ENCODE measurements at regions not wholly inside any gene's neighbourhood (a gene's known extent, or its start where the extent isn't known, plus 50 kb on each side); places are given as distances from the start of the nearest gene placed in this dataset.

GRCh38 chr9:106387965-106388364 lies 475.0 kb upstream of the ZNF462 start:
- TF ChIP-seq, protein P1, sequence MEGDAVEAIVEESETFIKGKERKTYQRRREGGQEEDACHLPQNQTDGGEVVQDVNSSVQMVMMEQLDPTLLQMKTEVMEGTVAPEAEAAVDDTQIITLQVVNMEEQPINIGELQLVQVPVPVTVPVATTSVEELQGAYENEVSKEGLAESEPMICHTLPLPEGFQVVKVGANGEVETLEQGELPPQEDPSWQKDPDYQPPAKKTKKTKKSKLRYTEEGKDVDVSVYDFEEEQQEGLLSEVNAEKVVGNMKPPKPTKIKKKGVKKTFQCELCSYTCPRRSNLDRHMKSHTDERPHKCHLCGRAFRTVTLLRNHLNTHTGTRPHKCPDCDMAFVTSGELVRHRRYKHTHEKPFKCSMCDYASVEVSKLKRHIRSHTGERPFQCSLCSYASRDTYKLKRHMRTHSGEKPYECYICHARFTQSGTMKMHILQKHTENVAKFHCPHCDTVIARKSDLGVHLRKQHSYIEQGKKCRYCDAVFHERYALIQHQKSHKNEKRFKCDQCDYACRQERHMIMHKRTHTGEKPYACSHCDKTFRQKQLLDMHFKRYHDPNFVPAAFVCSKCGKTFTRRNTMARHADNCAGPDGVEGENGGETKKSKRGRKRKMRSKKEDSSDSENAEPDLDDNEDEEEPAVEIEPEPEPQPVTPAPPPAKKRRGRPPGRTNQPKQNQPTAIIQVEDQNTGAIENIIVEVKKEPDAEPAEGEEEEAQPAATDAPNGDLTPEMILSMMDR (IDR thresholded peaks at IDR 0.05; ENCODE audit: low read depth, low read length, missing control alignments) = no peak
- no peak overlapping the region for H3K4me3 ChIP-seq (replicated peaks; ENCODE audit: low read depth, low read length)
- no peak for DNase-seq (ENCODE audit: extremely low read depth, low read depth)

- no peak overlapping the region for H3K4me3 ChIP-seq (replicated peaks; ENCODE audit: low read depth, low read length)
- no peak for DNase-seq (ENCODE audit: extremely low read depth, low read depth)
- TF ChIP-seq, protein P1 (IDR thresholded peaks at IDR 0.05; ENCODE audit: low read depth, low read length, missing control alignments) = no peak
These were observed 469.7 kb upstream of the ZNF462 start for GRCh38 chr9:106393226-106393625.

- no peak for DNase-seq (ENCODE audit: extremely low read depth, low read depth)
- TF ChIP-seq, protein P1 (IDR thresholded peaks at IDR 0.05; ENCODE audit: low read depth, low read length, missing control alignments) = no peak
- no peak overlapping the region for H3K4me3 ChIP-seq (replicated peaks; ENCODE audit: low read depth, low read length)
These were observed 462.8 kb upstream of the ZNF462 start for GRCh38 chr9:106400170-106400569.

- H3K4me3 ChIP-seq (replicated peaks; ENCODE audit: low read depth, low read length) = no peak overlapping the region
- DNase-seq (ENCODE audit: extremely low read depth, low read depth) = no peak
- TF ChIP-seq, protein P1 (IDR thresholded peaks at IDR 0.05; ENCODE audit: low read depth, low read length, missing control alignments) = no peak
These were observed 462.0 kb upstream of the ZNF462 start for GRCh38 chr9:106400950-106401349.

DNA sequence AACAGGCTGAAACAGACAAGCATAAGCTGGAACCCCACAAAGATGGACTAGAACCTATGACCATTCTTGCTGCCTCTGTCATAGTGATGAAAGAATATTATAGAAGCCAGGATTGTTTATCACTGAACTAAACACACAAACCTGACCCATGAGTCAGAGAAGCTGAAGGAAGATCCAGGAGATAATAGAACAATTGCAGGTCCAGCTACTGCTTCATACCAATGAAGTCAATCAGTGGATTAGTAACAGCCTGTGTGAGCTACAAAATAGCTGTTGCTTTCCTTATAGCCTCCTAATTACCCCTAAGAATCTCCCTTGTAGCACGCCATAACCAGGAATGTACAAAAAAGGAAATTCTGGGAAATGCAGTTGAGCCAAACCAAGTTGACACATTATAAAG lies 459.9 kb upstream of the ZNF462 start:
- TF ChIP-seq, protein P1 (IDR thresholded peaks at IDR 0.05; ENCODE audit: low read depth, low read length, missing control alignments) = no peak
- DNase-seq (ENCODE audit: extremely low read depth, low read depth) = no peak
- no peak overlapping the region for H3K4me3 ChIP-seq (replicated peaks; ENCODE audit: low read depth, low read length)

DNA sequence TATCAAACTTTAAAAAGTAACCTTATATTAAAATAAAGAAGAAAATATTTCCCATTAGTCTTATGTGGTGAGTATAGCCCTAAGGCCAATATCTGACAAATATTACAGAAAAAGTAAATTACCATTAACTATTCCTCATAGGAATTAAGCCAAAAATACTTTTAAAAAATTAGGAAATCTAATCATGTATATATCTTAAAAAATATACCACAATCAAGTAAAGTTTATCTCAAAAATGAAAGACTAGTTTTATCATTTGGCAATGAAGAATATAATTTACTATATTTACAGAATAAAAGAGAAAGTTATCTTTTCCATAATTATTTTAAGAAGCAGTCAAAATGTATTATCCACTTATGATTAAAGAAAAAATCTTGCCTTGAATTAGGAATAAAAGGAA lies 458.8 kb upstream of the ZNF462 start:
- no peak for DNase-seq (ENCODE audit: extremely low read depth, low read depth)
- TF ChIP-seq, protein P1 (IDR thresholded peaks at IDR 0.05; ENCODE audit: low read depth, low read length, missing control alignments) = no peak
- no peak overlapping the region for H3K4me3 ChIP-seq (replicated peaks; ENCODE audit: low read depth, low read length)

DNA sequence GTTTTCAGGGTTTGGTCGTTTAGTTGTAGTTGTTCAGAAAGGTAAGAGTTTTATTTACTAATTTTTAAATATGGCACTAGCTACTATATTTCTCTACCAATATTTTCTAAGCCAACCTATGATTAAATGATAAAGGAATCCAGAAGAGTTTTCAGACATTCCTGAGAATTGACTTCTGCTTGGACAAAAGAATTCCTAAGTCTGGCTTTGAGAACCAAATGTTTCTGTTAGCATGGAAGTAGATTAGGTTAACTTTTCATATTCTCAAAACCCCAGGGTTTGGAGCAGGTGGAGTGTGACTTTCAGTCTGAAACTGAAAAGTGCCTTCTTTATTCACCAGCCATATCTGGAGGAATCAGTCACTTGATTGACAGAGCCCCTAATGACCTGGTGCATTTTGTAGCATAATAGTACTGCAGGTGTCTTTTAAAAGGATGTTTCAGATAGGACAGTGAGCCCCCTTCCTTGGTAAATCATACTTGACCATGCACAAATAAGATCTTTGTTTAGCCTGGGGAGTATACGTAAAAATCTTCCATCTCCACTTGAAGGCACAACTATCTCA lies 457.0 kb upstream of the ZNF462 start:
- H3K4me3 ChIP-seq (replicated peaks; ENCODE audit: low read depth, low read length) = no peak overlapping the region
- TF ChIP-seq, protein P1 (IDR thresholded peaks at IDR 0.05; ENCODE audit: low read depth, low read length, missing control alignments) = no peak
- no peak for DNase-seq (ENCODE audit: extremely low read depth, low read depth)
